Stimulated activated CD4-positive, alpha-beta T cell treated with anti-CD3 and anti-CD28 coated beads, Interleukin-2, amount 100 ng/mL, for 48 hours (primary cell): ENCODE measurements at regions not wholly inside any gene's neighbourhood (a gene's known extent, or its start where the extent isn't known, plus 50 kb on each side); places are given as distances from the start of the nearest gene placed in this dataset.
"Not testable (repeated sequence)": the region's sequence is repeated elsewhere in the genome, so short reads cannot be mapped to it uniquely, and the experiment has no call there.

Experiments
- DNase-seq, 2 donors: peaks; one replicate each; pipeline ENCODE4 v3.0.0-alpha.2; 2020

GRCh38 chr13:50200569-50200968, 185.3 kb downstream of the KCNRG start:
- DNase-seq, result no peak

GRCh38 chr13:50200988-50201387, 185.7 kb downstream of the KCNRG start:
- no peak for DNase-seq

GRCh38 chr13:50202485-50202884, 187.2 kb downstream of the KCNRG start:
- DNase-seq, result no peak

DNA sequence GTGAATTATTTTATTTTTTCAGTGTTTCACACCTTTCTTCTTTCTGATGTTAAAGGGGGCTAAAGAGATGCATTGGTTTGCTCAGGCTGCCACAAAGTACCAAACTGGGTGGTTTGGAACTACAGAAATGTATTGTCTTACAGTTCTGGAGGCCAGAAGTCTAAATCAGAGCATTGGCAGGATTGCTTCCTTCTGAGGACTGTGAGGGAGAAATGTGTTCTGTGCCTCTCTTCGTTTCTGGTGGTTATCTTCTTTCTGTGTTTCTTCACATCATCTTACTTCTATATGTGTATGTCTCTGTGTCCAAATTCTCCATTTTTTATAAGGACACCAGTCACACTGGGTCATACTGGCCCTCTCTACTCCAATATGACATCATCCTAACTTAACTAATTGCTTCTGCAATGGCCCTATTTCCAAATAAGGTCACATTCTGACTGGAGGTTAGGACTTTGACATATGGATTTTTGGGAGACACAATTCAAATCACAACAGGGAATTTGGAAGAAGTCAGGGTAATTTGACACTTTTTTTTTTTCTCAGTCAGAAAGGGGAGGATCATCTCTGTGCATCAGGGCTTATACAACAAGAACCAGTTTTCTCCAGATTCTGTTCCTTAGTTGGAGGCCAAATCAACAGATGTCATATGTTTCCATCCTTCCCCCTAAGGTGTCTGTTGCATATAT, 188.2 kb downstream of the KCNRG start:
- no peak for DNase-seq

DNA sequence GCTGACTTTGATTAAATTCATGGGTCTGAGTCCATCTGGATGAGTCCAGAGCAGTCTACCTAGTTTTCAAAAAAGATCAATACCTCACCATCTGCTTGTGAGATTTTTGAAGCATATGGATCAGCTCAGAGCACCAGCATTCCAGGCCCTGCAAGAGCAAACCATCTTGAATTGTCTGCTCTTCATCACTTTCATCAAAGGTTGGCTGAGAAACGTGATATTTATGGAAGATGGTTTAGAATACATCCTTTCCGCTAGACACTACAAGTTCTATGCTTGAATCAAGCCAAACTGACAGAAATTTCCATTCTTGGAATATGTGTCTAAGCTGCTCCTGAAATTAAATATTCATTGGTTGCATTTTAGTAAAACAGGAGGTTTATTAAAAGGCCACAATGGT, 190.3 kb downstream of the KCNRG start:
- DNase-seq, result no peak

DNA sequence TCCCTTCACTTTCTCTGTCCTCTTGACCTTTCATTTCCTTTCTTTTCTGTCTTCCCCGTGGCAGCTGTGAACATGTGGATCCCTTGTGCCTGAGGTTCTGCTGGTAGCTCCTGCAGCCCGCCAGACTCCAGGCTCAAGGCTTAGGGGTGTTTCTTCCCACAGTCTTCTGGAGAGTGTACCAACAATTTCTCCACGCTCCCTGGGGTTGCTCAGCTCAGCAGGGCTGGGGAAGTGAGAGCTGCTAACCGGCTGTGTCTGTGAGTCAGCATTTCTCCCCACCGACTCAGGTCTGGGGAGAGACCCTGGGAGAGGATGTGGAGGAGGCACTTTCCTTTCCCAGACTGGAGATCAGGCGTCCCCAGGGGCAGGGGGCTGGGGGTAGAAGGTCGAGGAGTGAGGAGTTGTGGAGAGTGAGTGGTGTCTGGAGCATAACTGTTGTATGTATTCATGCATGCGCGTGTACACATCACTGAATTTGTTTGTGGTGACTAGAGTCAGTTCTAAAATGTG, 193.6 kb downstream of the KCNRG start:
- DNase-seq, result no peak

- no peak for DNase-seq
Measured at GRCh38 chr13:50209631-50210030, 194.4 kb downstream of the KCNRG start.

DNA sequence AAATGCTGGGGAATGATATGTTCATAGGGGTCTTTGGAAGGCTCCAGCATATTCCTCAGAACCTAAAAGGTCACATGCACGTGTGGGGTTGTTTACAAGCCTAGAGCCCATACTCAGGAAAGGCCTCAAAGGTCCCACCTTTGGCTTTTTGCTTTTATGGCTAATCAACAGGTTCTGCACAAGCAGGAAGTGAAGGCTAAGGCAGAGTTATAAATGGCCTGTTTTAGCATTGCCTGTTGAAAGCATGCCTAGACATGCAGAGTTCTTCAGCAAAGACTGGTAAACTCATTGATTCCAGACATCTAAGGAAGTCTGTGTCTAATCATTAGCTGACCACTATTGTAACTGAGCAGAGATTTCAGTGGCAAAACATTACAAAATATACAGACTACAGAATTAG, 198.3 kb downstream of the KCNRG start:
- no peak for DNase-seq

- no peak for DNase-seq
Measured at GRCh38 chr13:50214514-50214913, 199.3 kb downstream of the KCNRG start.

GRCh38 chr13:50215399-50215798, 200.2 kb downstream of the KCNRG start:
- DNase-seq, result no peak

GRCh38 chr13:50219743-50220142, 204.5 kb downstream of the KCNRG start:
- no peak for DNase-seq

GRCh38 chr13:50220938-50221337, 205.7 kb downstream of the KCNRG start:
- DNase-seq, result no peak

DNA sequence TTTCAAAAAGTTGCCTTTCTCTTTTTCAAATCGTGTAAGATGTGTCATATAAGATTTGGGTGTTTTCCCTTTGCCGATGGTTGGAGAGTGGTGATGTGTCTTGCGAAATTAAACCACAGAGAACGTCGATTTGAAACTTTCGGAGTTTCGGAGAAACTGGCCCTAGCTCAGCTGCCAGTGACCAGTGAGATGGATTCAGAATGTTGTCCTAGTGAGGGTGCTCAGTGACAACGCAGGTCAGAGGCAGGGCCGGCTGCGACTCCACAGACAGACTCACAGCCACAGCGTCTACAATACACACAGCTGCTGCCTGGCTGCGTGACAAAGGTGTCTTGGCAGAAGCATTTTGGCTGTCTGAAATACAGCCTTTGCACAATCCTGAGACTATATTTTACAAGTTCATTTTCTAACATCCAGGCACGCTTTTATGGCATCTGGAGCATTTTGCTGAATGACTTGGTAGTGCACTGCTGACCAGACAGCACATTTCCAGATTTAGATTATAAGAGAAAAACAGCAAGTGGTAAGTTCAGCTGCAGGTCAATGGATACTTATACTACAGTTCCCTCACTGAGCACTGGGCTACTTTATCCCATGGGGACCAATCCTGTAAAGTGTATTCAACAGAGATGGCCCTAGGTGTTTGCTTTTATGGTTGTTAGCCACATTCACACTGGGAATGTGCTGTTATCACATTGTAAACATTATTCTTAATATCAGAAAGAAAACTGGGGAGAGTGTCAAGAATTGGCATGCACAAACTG, 207.5 kb downstream of the KCNRG start:
- no peak for DNase-seq

DNA sequence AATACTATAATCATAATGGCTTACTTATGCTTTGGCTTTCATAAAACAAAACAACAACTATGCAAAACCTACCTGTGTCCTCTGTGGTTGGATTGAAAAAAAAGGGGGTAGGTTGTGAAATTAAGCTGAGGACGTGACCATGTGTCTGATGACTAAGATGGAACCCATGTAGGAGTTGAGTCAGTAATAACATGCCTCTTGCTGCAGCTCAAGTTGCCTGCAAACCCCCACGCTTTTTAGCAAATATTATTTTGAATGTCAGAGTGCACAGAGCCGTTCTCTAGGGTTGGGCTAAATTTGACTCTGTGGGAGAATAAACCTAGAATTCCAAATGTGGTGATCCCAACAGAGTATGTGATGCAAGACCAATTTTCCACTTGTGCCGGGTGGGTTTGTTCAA, 209.3 kb downstream of the KCNRG start:
- DNase-seq, result no peak

- DNase-seq, result no peak
Measured at GRCh38 chr13:50225193-50226155, 210.2 kb downstream of the KCNRG start.

DNA sequence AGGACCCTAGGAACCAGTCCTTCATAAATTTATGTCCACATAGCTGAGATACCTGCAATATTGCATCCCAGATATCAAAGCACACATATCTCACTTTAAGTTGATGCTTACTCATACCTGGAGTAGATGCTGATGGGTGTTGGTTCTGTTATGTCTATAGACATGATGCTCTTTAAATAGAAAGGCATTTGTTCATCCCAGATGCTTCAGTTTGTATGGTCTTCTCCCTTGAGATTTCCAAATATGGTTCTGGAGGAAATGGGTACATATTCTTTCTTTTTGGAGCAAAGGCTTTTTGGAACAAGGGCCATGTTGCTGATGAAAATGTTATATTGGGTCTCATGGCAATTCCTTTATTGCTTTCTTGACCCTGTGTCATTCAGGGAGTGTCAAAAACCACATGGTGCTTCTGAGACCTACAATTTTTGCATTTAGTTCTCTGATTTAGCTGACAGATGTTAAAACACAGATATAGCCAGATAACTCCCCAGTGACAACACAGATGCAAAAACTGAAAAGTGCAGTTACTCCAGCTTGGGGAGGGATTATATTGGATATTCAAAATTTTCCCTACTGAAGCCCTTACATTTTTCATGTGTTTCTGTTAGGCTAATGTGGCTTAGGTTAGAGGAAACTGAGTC, 211.4 kb downstream of the KCNRG start:
- DNase-seq, result no peak

GRCh38 chr13:50227361-50227760, 212.1 kb downstream of the KCNRG start:
- no peak for DNase-seq

- no peak for DNase-seq
Measured at GRCh38 chr13:50228527-50228926, 213.3 kb downstream of the KCNRG start.

DNA sequence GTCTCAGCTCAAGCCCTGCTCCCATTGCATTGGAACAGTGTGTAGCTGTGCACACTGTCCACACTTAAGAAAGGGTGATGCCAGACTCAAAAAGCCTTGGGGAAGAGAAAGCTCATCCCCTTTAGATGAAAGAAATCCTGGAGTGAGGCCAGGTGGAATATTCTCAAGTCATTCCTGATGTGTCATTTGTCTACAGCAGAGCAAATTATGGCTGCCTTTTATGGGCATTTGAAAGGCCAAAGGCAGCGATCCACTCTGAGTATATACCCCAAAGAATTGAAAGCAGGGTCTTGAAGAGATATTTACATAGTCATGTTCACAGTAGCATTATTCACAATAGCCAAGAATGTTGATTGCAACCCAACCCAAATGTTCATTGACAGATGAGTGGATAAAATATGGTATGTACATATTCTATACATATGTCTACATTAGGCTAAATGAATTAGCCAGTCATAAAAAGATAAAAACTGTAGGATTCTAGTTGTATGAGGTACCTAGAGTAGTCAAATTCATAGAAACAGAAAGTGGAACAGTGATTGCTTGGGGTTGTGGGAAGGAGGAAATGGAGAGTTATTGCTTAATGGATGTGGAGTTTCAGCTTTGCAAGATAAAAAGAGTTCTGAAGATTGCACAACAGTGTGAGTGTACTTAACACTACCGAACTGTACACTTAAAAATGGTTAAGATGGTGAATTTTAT, 214.9 kb downstream of the KCNRG start:
- no peak for DNase-seq

DNA sequence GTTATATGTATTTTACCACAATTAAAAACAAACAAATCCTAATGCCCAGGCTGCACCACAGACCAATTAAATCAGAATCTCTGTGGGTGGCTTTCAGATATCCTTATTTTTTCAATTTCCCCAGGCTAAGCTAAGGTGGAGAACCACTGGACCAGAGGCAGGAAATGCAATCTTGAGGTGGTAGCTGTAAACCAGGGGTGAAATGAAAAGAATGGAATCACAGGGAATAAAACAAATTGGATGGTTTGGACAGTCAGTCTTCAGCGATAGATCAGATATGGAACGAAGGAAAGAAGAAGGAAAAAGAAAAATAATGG, 215.4 kb downstream of the KCNRG start:
- no peak for DNase-seq

GRCh38 chr13:50233574-50233973, 218.3 kb downstream of the KCNRG start:
- DNase-seq, result not testable (repeated sequence)
